H1 (cell line): ENCODE measurements at regions not wholly inside any gene's neighbourhood (a gene's known extent, or its start where the extent isn't known, plus 50 kb on each side); places are given as distances from the start of the nearest gene placed in this dataset.

Experiments
- CTCF ChIA-PET: fragments of 300-600 bp; sonication (Branson Sonifier 250); formaldehyde crosslinking; loops from one replicate; lab custom pipeline; 2021; ENCODE audit not compliant: partially characterized antibody; lab: Charles Lee
- POLR2A ChIA-PET: fragments of 300-600 bp; sonication (Branson Sonifier 250); formaldehyde crosslinking; loops from one replicate; lab custom pipeline; 2021; ENCODE audit warnings: inconsistent platforms; ENCODE audit not compliant: partially characterized antibody; lab: Charles Lee
- DNase-seq, 2 experiments: peaks; one replicate each; pipeline versions ENCODE4 v3.0.0 to v3.0.0-alpha.2; 2010 to 2022; ENCODE audit warnings: low spot score in 2 of 2, low read depth in 1 of 2, mixed read lengths in 1 of 2
- FAIRE-seq: peaks from 2 replicates; lab custom pipeline; 2011; peaks lifted over from hg19 to GRCh38; lab: Jason Lieb, UNC
- H2AFZ ChIP-seq: 2 replicates; pipeline ENCODE4 v1.8.1; 2012; ENCODE audit warnings: low read length, inconsistent platforms
- H2AK5ac ChIP-seq: 2 replicates; pipeline ENCODE4 v1.6.1; 2013; ENCODE audit warnings: low read depth, low read length
- H2BK120ac ChIP-seq: replicated peaks from 2 replicates; pipeline ENCODE3; 2013; ENCODE audit warnings: low read depth, low read length, inconsistent platforms
- H2BK12ac ChIP-seq: 2 replicates; pipeline ENCODE4 v1.6.1; 2013; ENCODE audit warnings: low read depth, low read length
- H2BK15ac ChIP-seq: 2 replicates; pipeline ENCODE4 v1.6.1; 2013; ENCODE audit warnings: low read length
- H2BK20ac ChIP-seq: 2 replicates; pipeline ENCODE4 v1.6.1; 2013; ENCODE audit warnings: low read length
- H2BK5ac ChIP-seq: 2 replicates; pipeline ENCODE4 v1.6.1; 2013; ENCODE audit warnings: low read depth, low read length
- H3K14ac ChIP-seq: 2 replicates; pipeline ENCODE4 v1.6.1; 2013; ENCODE audit warnings: inconsistent platforms; ENCODE audit not compliant: insufficient read length
- H3K18ac ChIP-seq: 2 replicates; pipeline ENCODE4 v1.6.1; 2013; ENCODE audit warnings: low read length; ENCODE audit errors: extremely low read depth
- H3K23ac ChIP-seq: 2 replicates; pipeline ENCODE4 v1.6.1; 2013; ENCODE audit warnings: inconsistent platforms; ENCODE audit not compliant: insufficient read length
- H3K23me2 ChIP-seq: 2 replicates; pipeline ENCODE4 v1.6.1; 2013; ENCODE audit warnings: low read depth, low read length
- H3K27ac ChIP-seq: 2 replicates; pipeline ENCODE4 v1.6.1; 2011; ENCODE audit warnings: low read depth, low read length, inconsistent platforms
- H3K27me3 ChIP-seq, 4 experiments: replicated peaks in 1 of 4; 1 replicate in 1 of 4; 2 replicates in 3 of 4; pipeline versions ENCODE4 v1.6.1 to v1.8.1; 2011 to 2013; ENCODE audit warnings: low read length in 3 of 4, mild to moderate bottlenecking in 3 of 4, inconsistent platforms in 2 of 4, mixed read lengths in 2 of 4, moderate library complexity in 1 of 4; ENCODE audit not compliant: control insufficient read depth in 3 of 4, insufficient read depth in 3 of 4; ENCODE audit errors: extremely low read depth in 1 of 4
- H3K36me3 ChIP-seq, 4 experiments: 2 replicates each; pipeline versions ENCODE4 v1.6.1 to v1.8.1; 2011 to 2013; ENCODE audit warnings: mild to moderate bottlenecking in 4 of 4, low read length in 3 of 4, moderate library complexity in 2 of 4, control low read depth in 1 of 4, inconsistent platforms in 1 of 4; ENCODE audit not compliant: insufficient read depth in 4 of 4, control insufficient read depth in 2 of 4
- H3K4ac ChIP-seq: replicated peaks from 2 replicates; pipeline ENCODE3; 2013; ENCODE audit warnings: low read length, low read depth, mixed read lengths, inconsistent platforms; ENCODE audit not compliant: insufficient read length
- H3K4me1 ChIP-seq, 4 experiments: replicated peaks in 1 of 4; 1 replicate in 1 of 4; 2 replicates in 3 of 4; pipeline versions ENCODE4 v1.6.1 to v1.8.1; 2011 to 2013; ENCODE audit warnings: low read length in 3 of 4, inconsistent platforms in 2 of 4, mixed read lengths in 1 of 4; ENCODE audit not compliant: insufficient read depth in 4 of 4, control insufficient read depth in 3 of 4
- H3K4me2 ChIP-seq, 2 experiments: 2 replicates each; pipeline versions ENCODE4 v1.6.1 to v1.8.1; 2011 to 2013; ENCODE audit warnings: low read depth in 2 of 2, low read length in 2 of 2, control low read depth in 1 of 2, inconsistent platforms in 1 of 2, mild to moderate bottlenecking in 1 of 2; ENCODE audit not compliant: insufficient read depth in 1 of 2
- H3K4me3 ChIP-seq, 4 experiments: fragments of 200-600, 300-600 bp in 1 of 4; sonication (generic), shearing (Covaris generic), sonication (Bioruptor Twin) in 1 of 4; 2 replicates each; pipeline versions ENCODE4 v1.5.1 to v1.8.1; 2011 to 2016; ENCODE audit warnings: low read length in 4 of 4, low read depth in 3 of 4, control low read depth in 2 of 4, inconsistent platforms in 2 of 4, mild to moderate bottlenecking in 2 of 4, mixed read lengths in 1 of 4, moderate library complexity in 1 of 4; ENCODE audit not compliant: insufficient read depth in 2 of 4; ENCODE audit errors: extremely low read depth in 1 of 4
- H3K56ac ChIP-seq: replicated peaks from 2 replicates; pipeline ENCODE3; 2013; ENCODE audit warnings: low read depth, mild to moderate bottlenecking, mixed read lengths, low read length, inconsistent platforms; ENCODE audit not compliant: insufficient read length
- H3K79me1 ChIP-seq: 2 replicates; pipeline ENCODE4 v1.6.1; 2013; ENCODE audit warnings: low read depth, low read length, control low read depth
- H3K79me2 ChIP-seq, 2 experiments: 2 replicates each; pipeline versions ENCODE4 v1.6.1 to v1.8.1; 2012 to 2013; ENCODE audit warnings: low read length in 2 of 2, mild to moderate bottlenecking in 2 of 2, inconsistent platforms in 1 of 2; ENCODE audit not compliant: insufficient read depth in 2 of 2, control insufficient read depth in 1 of 2
- H3K9ac ChIP-seq, 4 experiments: replicated peaks in 1 of 4; 1 replicate in 1 of 4; 2 replicates in 3 of 4; pipeline versions ENCODE4 v1.6.1 to v1.8.1; 2011 to 2013; ENCODE audit warnings: low read depth in 3 of 4, low read length in 3 of 4, control low read depth in 2 of 4, mild to moderate bottlenecking in 2 of 4, moderate library complexity in 2 of 4, inconsistent platforms in 1 of 4; ENCODE audit errors: extremely low read depth in 1 of 4
- H3K9me3 ChIP-seq, 2 experiments: 2 replicates each; pipeline versions ENCODE4 v1.6.1 to v1.8.1; 2012 to 2013; ENCODE audit warnings: mild to moderate bottlenecking in 2 of 2, moderate library complexity in 2 of 2, control low read depth in 1 of 2, inconsistent platforms in 1 of 2, low read depth in 1 of 2, low read length in 1 of 2, mixed read lengths in 1 of 2; ENCODE audit not compliant: insufficient read depth in 2 of 2
- H4K20me1 ChIP-seq, 2 experiments: replicated peaks in 1 of 2; 2 replicates each; pipeline versions ENCODE3 to v1.8.1; 2011 to 2013; ENCODE audit warnings: inconsistent platforms in 2 of 2, low read length in 2 of 2, mild to moderate bottlenecking in 1 of 2; ENCODE audit not compliant: insufficient read depth in 2 of 2, control insufficient read depth in 1 of 2
- H4K5ac ChIP-seq: 2 replicates; pipeline ENCODE4 v1.6.1; 2013; ENCODE audit warnings: low read length, low read depth, mixed read lengths, inconsistent platforms; ENCODE audit not compliant: insufficient read length
- H4K8ac ChIP-seq: 2 replicates; pipeline ENCODE4 v1.8.0; 2013; ENCODE audit warnings: mild to moderate bottlenecking, moderate library complexity, low read length, inconsistent platforms; ENCODE audit not compliant: insufficient read depth; ENCODE audit errors: extremely low read depth
- H4K91ac ChIP-seq: replicated peaks from 2 replicates; pipeline ENCODE3; 2013; ENCODE audit warnings: low read length, mixed read lengths, inconsistent platforms; ENCODE audit not compliant: insufficient read length
- CBX5 ChIP-seq: fragments of 300-800, 300-1000 bp; sonication (generic); IDR thresholded peaks from 2 replicates; pipeline ENCODE4 v1.7.1; 2016; ENCODE audit warnings: antibody characterized with exemption, low read length, low read depth
- CHD2 ChIP-seq: IDR thresholded peaks from 2 replicates; pipeline ENCODE4 v1.6.1; 2012; ENCODE audit warnings: low read length, improper control_type of control experiment
- NRF1 ChIP-seq: IDR thresholded peaks from 2 replicates; pipeline ENCODE4 v1.6.1; 2011; ENCODE audit warnings: mild to moderate bottlenecking, low read depth, low read length, improper control_type of control experiment
- PHF8 ChIP-seq: fragments of 200-600 bp; sonication (generic); conservative IDR thresholded peaks from 2 replicates; pipeline ENCODE4 v1.7.1; 2012; ENCODE audit warnings: low read depth, mild to moderate bottlenecking, inconsistent platforms, low read length, moderate library complexity
- POLR2A ChIP-seq, 2 experiments: IDR thresholded peaks; 1 replicate in 1 of 2; 2 replicates in 1 of 2; pipeline ENCODE4 v1.6.1; 2011; ENCODE audit warnings: low read depth in 2 of 2, low read length in 2 of 2, mild to moderate bottlenecking in 2 of 2; ENCODE audit errors: control extremely low read depth in 1 of 2
- RBBP5 ChIP-seq: IDR thresholded peaks from 2 replicates; pipeline ENCODE4 v1.7.1; 2012; ENCODE audit warnings: low read depth, mild to moderate bottlenecking, inconsistent platforms, low read length, moderate library complexity, borderline replicate concordance
- RXRA ChIP-seq: IDR thresholded peaks from 2 replicates; pipeline ENCODE4 v1.6.1; 2011; ENCODE audit warnings: low read depth, mild to moderate bottlenecking, low read length, moderate library complexity; ENCODE audit not compliant: insufficient read depth
- SP2 ChIP-seq: IDR thresholded peaks from 2 replicates; pipeline ENCODE4 v1.6.1; 2012; ENCODE audit warnings: mild to moderate bottlenecking, low read length, inconsistent platforms
- TAF1 ChIP-seq: IDR thresholded peaks from 2 replicates; pipeline ENCODE4 v1.6.1; 2011; ENCODE audit warnings: mild to moderate bottlenecking, low read depth, low read length
- WGBS, 2 experiments: shearing (Covaris generic) in 1 of 2; methylation state at CpG; one replicate each; pipeline versions ENCODE4 v1.1.6 to v1.1.7; 2013 to 2015; ENCODE audit warnings: low lambda C conversion rate in 2 of 2, mixed read lengths in 2 of 2, inconsistent platforms in 1 of 2, low coverage in 1 of 2, missing lambda C conversion rate in 1 of 2; ENCODE audit not compliant: insufficient replicate concordance in 2 of 2, insufficient coverage in 1 of 2, insufficient read length in 1 of 2; ENCODE audit errors: extremely low coverage in 1 of 2, missing lambda C conversion rate in 1 of 2; 5-methylcytosine and 5-hydroxymethylcytosine counted together
- TF ChIP-seq, protein P1 (sequence below): IDR thresholded peaks from 2 replicates; pipeline ENCODE4 v1.6.1; 2012; ENCODE audit warnings: low read length, inconsistent platforms
- TF ChIP-seq, protein P2 (sequence below): IDR thresholded peaks from 2 replicates; pipeline ENCODE4 v1.6.1; 2012; ENCODE audit warnings: inconsistent platforms

DNA sequence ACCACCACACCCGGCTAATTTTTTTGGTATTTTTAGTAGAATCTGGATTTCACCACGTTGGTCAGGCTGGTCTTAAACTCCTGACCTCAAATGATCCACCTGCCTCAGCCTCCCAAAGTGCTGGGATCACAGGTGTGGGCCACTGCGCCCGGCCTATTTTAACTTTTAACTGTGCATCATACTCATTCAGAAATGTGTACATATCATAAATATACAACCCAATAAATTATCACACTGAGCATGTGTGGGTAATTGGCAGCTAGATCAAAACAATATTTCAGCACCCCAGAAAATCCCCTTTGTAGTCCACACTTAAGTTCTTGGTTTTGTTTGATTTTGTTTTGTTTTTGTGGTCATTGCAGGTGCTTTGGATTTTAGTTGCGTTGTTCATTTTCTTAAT is 228.9 kb upstream of the ZNF217 start:
- Histone ChIP-seq H4K91ac (no peak overlapping the region), H4K20me1 (no peaks in the 10 kb centered on the region), H3K9me3 (no peaks in the 10 kb centered on the region), H2BK120ac (no peak overlapping the region), H3K14ac (no peak overlapping the region), H3K4me1 (0 out of 7 replicates have a peak, but pooled peaks cover 0 to 3% (median 0%) of the 10 kb centered on the region in 4 experiments), H3K4ac (no peak overlapping the region), H2BK5ac (no peak overlapping the region), H3K27me3 (no peaks in the 10 kb centered on the region), H3K56ac (no peak overlapping the region), H2BK12ac (no peak overlapping the region), H2AFZ (no peak overlapping the region), H3K4me2 (no peak overlapping the region), H2AK5ac (no peak overlapping the region), H4K8ac (no peak overlapping the region), H3K36me3 (no peaks in the 10 kb centered on the region), H3K27ac (no peak overlapping the region), H2BK15ac (no peak overlapping the region), H2BK20ac (no peak overlapping the region), H3K79me2 (no peaks in the 10 kb centered on the region), H3K18ac (no peak overlapping the region), H3K23me2 (no peaks in the 10 kb centered on the region), H4K5ac (no peak overlapping the region), H3K23ac (no peak overlapping the region), H3K9ac (no peak overlapping the region), H3K79me1 (no peaks in the 10 kb centered on the region), H3K4me3 (no peak overlapping the region)
- CTCF ChIA-PET, result no interaction called here
- TF ChIP-seq RBBP5 (no peak), RXRA (no peak), TAF1 (no peak), SP2 (no peak), CBX5 (no peak), CHD2 (no peak), POLR2A (IDR thresholded peaks at IDR 0.05; ENCODE audit: control extremely low read depth in 1 of 2, low read depth in 2 of 2, low read length in 2 of 2) (no peak), NRF1 (no peak), PHF8 (no peak)
- TF ChIP-seq, protein P1, sequence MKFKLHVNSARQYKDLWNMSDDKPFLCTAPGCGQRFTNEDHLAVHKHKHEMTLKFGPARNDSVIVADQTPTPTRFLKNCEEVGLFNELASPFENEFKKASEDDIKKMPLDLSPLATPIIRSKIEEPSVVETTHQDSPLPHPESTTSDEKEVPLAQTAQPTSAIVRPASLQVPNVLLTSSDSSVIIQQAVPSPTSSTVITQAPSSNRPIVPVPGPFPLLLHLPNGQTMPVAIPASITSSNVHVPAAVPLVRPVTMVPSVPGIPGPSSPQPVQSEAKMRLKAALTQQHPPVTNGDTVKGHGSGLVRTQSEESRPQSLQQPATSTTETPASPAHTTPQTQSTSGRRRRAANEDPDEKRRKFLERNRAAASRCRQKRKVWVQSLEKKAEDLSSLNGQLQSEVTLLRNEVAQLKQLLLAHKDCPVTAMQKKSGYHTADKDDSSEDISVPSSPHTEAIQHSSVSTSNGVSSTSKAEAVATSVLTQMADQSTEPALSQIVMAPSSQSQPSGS, result no peak
- TF ChIP-seq, protein P2, sequence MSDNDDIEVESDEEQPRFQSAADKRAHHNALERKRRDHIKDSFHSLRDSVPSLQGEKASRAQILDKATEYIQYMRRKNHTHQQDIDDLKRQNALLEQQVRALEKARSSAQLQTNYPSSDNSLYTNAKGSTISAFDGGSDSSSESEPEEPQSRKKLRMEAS, result no peak
- DNase-seq (no peak), FAIRE-seq (no peak)
- POLR2A ChIA-PET, result no interaction called here
- 95% methylated on average over 5 of the region's 5 CpGs; no CpG with 5 or more reads in 1 of the 2 experiments for WGBS, 2 experiments
